ENCODE measurements at regions not wholly inside any gene's neighbourhood (a gene's known extent, or its start where the extent isn't known, plus 50 kb on each side); places are given as distances from the start of the nearest gene placed in this dataset.
A peak's percentile ranks its signal among the peaks of the same experiment; 100 is the strongest.

- Histone ChIP-seq H3T11ph (ENCODE audit: low read length) (no peak overlapping the region), H3K4ac (ENCODE audit: low read depth, low read length) (no peak overlapping the region), H2BK5ac (ENCODE audit: insufficient read length, low read length) (no peak overlapping the region), H3K79me2 (ENCODE audit: insufficient read depth, low read length) (no peaks in the 10 kb centered on the region), H2BK120ac (ENCODE audit: low read depth, low read length, poor library complexity, severe bottlenecking) (no peak overlapping the region), H3K9me3 (ENCODE audit: control insufficient read depth, low read depth, low read length) (no peaks in the 10 kb centered on the region), H2BK12ac (ENCODE audit: insufficient read length, low read depth, low read length) (no peak overlapping the region), H2AFZ (ENCODE audit: low read length) (no peak overlapping the region), H3K27ac (ENCODE audit: insufficient read length, low read depth, low read length) (no peak overlapping the region), H3K9ac (ENCODE audit: extremely low read depth, insufficient read length, low read length) (no peak overlapping the region), H4K5ac (ENCODE audit: insufficient read length, low read depth, low read length) (no peak overlapping the region), H3K23me2 (ENCODE audit: insufficient read length, low read depth, low read length, poor library complexity, severe bottlenecking) (peaks cover 8% of the 10 kb centered on the region), H2BK15ac (ENCODE audit: low read depth, low read length) (no peak overlapping the region), H3K4me2 (ENCODE audit: insufficient read depth, insufficient read length, low read length) (peak overlapping the region; percentile 45), H3K14ac (ENCODE audit: insufficient read depth, low read length) (no peak overlapping the region), H3K18ac (ENCODE audit: insufficient read length, low read depth, low read length) (no peak overlapping the region), H3K4me1 (ENCODE audit: insufficient read depth, low read length) (no peaks in the 10 kb centered on the region; the same call in 1 of the 2 replicates), H3K23ac (ENCODE audit: insufficient read length, low read depth, low read length) (no peak overlapping the region), H4K8ac (replicated peaks; ENCODE audit: insufficient read length, low read depth, low read length) (no peak overlapping the region), H2BK20ac (ENCODE audit: low read depth, low read length, poor library complexity, severe bottlenecking) (no peak overlapping the region), H2AK5ac (ENCODE audit: insufficient read length, low read length) (no peak overlapping the region), H4K20me1 (ENCODE audit: control insufficient read depth, insufficient read depth, insufficient read length) (no peaks in the 10 kb centered on the region), H3K27me3 (ENCODE audit: insufficient read depth, low read length) (peaks cover 9% of the 10 kb centered on the region; the same call in 1 of the 2 replicates), H4K91ac (ENCODE audit: insufficient read length, low read depth, low read length) (no peak overlapping the region), H3K79me1 (ENCODE audit: insufficient read depth, low read depth, low read length, poor library complexity, severe bottlenecking) (no peaks in the 10 kb centered on the region), H3K56ac (ENCODE audit: insufficient read length, low read depth, low read length) (no peak overlapping the region)
- no CpG with 5 or more reads among the region's 10 CpGs for WGBS (ENCODE audit: extremely low coverage, insufficient read length, low lambda C conversion rate)
- no peak for TF ChIP-seq CTCF (conservative IDR thresholded peaks at IDR 0.05)
- Mint-ChIP-seq H3K27me3 (ENCODE audit: low read depth) (peaks cover 81% of the 10 kb centered on the region), H3K9me3 (no peaks in the 10 kb centered on the region), H3K4me1 (peaks cover 20 to 21% of the 10 kb centered on the region in 2 experiments), H3K4me3 (peak overlapping the region; percentile 76 to 87), H3K36me3 (ENCODE audit: insufficient read depth in 1 of 3, low read depth in 3 of 3) (no peaks in the 10 kb centered on the region), H3K27ac (no peak overlapping the region)
- no peak for DNase-seq
These were observed 355.5 kb downstream of the SNAPC1 start for GRCh38 chr14:62117751-62118105.

Measured in H9 (cell line).